DOHH2 (cell line): ENCODE measurements at regions not wholly inside any gene's neighbourhood (a gene's known extent, or its start where the extent isn't known, plus 50 kb on each side); places are given as distances from the start of the nearest gene placed in this dataset.

ENCODE experiments used
- H3F3A ChIP-seq: fragments of 200-600 bp; sonication (generic), shearing (Covaris generic); 2 replicates; pipeline ENCODE4 v1.6.0; 2016; ENCODE audit warnings: antibody characterized with exemption, mild to moderate bottlenecking; ENCODE audit not compliant: control insufficient read depth, insufficient read depth
- H3K27ac ChIP-seq: fragments of 200-600 bp; sonication (generic); 2 replicates; pipeline ENCODE4 v1.5.1; 2014; ENCODE audit warnings: low read depth, mild to moderate bottlenecking, low read length, moderate library complexity
- H3K27me3 ChIP-seq: fragments of 200-600 bp; sonication (generic); 2 replicates; pipeline ENCODE4 v1.6.1; 2014; ENCODE audit warnings: mild to moderate bottlenecking, low read length, mixed read lengths; ENCODE audit not compliant: control insufficient read depth
- H3K36me3 ChIP-seq: fragments of 200-600 bp; sonication (generic); 2 replicates; pipeline ENCODE4 v1.6.1; 2014; ENCODE audit warnings: mild to moderate bottlenecking, low read length, moderate library complexity, mixed read lengths; ENCODE audit not compliant: control insufficient read depth
- H3K4me1 ChIP-seq: fragments of 200-600 bp; sonication (generic); 2 replicates; pipeline ENCODE4 v1.6.1; 2014; ENCODE audit warnings: mild to moderate bottlenecking, low read length, mixed read lengths; ENCODE audit not compliant: control insufficient read depth
- H3K4me2 ChIP-seq: fragments of 200-600 bp; sonication (generic); 2 replicates; pipeline ENCODE4 v1.6.0; 2014; ENCODE audit warnings: mild to moderate bottlenecking, low read length, moderate library complexity
- H3K4me3 ChIP-seq: fragments of 200-600 bp; sonication (generic); 2 replicates; pipeline ENCODE4 v1.5.1; 2014; ENCODE audit warnings: mild to moderate bottlenecking, low read length, mixed read lengths
- H3K79me2 ChIP-seq: fragments of 200-600 bp; sonication (generic); 2 replicates; pipeline ENCODE4 v1.6.1; 2014; ENCODE audit warnings: mild to moderate bottlenecking, low read length, mixed read lengths; ENCODE audit not compliant: control insufficient read depth
- H3K9me2 ChIP-seq: fragments of 200-600 bp; sonication (generic); replicated peaks from 2 replicates; pipeline ENCODE4 v1.6.1; 2014; ENCODE audit warnings: mild to moderate bottlenecking, low read length, mixed read lengths; ENCODE audit not compliant: control insufficient read depth
- H3K9me3 ChIP-seq: fragments of 200-600 bp; sonication (generic); 2 replicates; pipeline ENCODE4 v1.6.1; 2014; ENCODE audit warnings: antibody characterized with exemption, low read length, mixed read lengths; ENCODE audit not compliant: control insufficient read depth, insufficient read depth
- H4K20me1 ChIP-seq: fragments of 200-600 bp; sonication (generic); 2 replicates; pipeline ENCODE4 v1.6.0; 2014; ENCODE audit warnings: low read depth, mild to moderate bottlenecking, antibody characterized with exemption, low read length, moderate library complexity; ENCODE audit not compliant: control insufficient read depth, insufficient read depth
- CTCF ChIP-seq: fragments of 200-600 bp; sonication (generic); IDR thresholded peaks from one replicate; pipeline ENCODE4 v1.5.1; 2014; ENCODE audit warnings: antibody characterized with exemption, mild to moderate bottlenecking, low read depth, low read length; ENCODE audit not compliant: poor library complexity, severe bottlenecking
- EZH2phosphoT487 ChIP-seq: fragments of 200-600 bp; sonication (generic); IDR thresholded peaks from 2 replicates; pipeline ENCODE4 v1.6.1; 2017; ENCODE audit warnings: borderline replicate concordance, mild to moderate bottlenecking, antibody characterized with exemption, low read length, moderate library complexity, mixed read lengths

GRCh38 chr5:124919076-124919475, 172.6 kb upstream of the ZNF608 start:
- TF ChIP-seq CTCF (no peak), EZH2phosphoT487 (no peak)
- Histone ChIP-seq H3K36me3 (no peaks in the 10 kb centered on the region), H3K27me3 (no peaks in the 10 kb centered on the region), H3K9me2 (no peaks in the 10 kb centered on the region), H3F3A (peaks cover 6% of the 10 kb centered on the region; the same call in 1 of the 2 replicates), H4K20me1 (no peaks in the 10 kb centered on the region), H3K4me2 (peak overlapping the region; percentile 89), H3K79me2 (no peaks in the 10 kb centered on the region), H3K27ac (no peak overlapping the region), H3K4me1 (peaks cover 70% of the 10 kb centered on the region), H3K9me3 (no peaks in the 10 kb centered on the region), H3K4me3 (no peak overlapping the region)

GRCh38 chr5:124919747-124920525, 173.5 kb upstream of the ZNF608 start:
- TF ChIP-seq EZH2phosphoT487 (no peak), CTCF (no peak)
- Histone ChIP-seq H3K27ac (peak overlapping the region; percentile 73), H3K4me2 (peak overlapping the region; percentile 89), H4K20me1 (no peaks in the 10 kb centered on the region), H3K9me3 (no peaks in the 10 kb centered on the region), H3K9me2 (no peaks in the 10 kb centered on the region), H3K27me3 (no peaks in the 10 kb centered on the region), H3K4me3 (peak overlapping the region; percentile 66), H3K79me2 (no peaks in the 10 kb centered on the region), H3K36me3 (no peaks in the 10 kb centered on the region), H3K4me1 (peaks cover 70% of the 10 kb centered on the region), H3F3A (peaks cover 6% of the 10 kb centered on the region; the same call in 1 of the 2 replicates)

GRCh38 chr5:124920909-124921666, 174.6 kb upstream of the ZNF608 start:
- H3K9me2 ChIP-seq, result no peaks in the 10 kb centered on the region
- no peaks in the 10 kb centered on the region for H3K27me3 ChIP-seq
- no peaks in the 10 kb centered on the region for H3K79me2 ChIP-seq
- peak overlapping the region; percentile 89 for H3K4me2 ChIP-seq
- no peaks in the 10 kb centered on the region for H4K20me1 ChIP-seq
- H3K4me1 ChIP-seq, result peaks cover 65% of the 10 kb centered on the region
- peaks cover 6% of the 10 kb centered on the region; the same call in 1 of the 2 replicates for H3F3A ChIP-seq
- H3K4me3 ChIP-seq, result peak overlapping the region; percentile 66
- H3K27ac ChIP-seq, result peak overlapping the region; percentile 73
- H3K9me3 ChIP-seq, result no peaks in the 10 kb centered on the region
- H3K36me3 ChIP-seq, result no peaks in the 10 kb centered on the region
- TF ChIP-seq CTCF, result no peak
- no peak for TF ChIP-seq EZH2phosphoT487
